Fibroblast of mammary gland (primary cell): ENCODE measurements at regions not wholly inside any gene's neighbourhood (a gene's known extent, or its start where the extent isn't known, plus 50 kb on each side); places are given as distances from the start of the nearest gene placed in this dataset.
A peak's percentile ranks its signal among the peaks of the same experiment; 100 is the strongest.

Source experiments
- DNase-seq: peaks from one replicate; pipeline ENCODE4 v3.0.0-alpha.2; 2010; ENCODE audit warnings: low read depth
- H3K4me3 ChIP-seq: 2 replicates; pipeline ENCODE4 v1.5.1; 2011; ENCODE audit warnings: low read depth, mild to moderate bottlenecking, low read length, moderate library complexity; ENCODE audit not compliant: control insufficient read depth
- TF ChIP-seq, protein P1 (sequence below): conservative IDR thresholded peaks from 2 replicates; pipeline ENCODE4 v1.5.1; 2011; ENCODE audit warnings: low read depth, low read length, inconsistent platforms; ENCODE audit not compliant: control insufficient read depth, insufficient read depth

DNA sequence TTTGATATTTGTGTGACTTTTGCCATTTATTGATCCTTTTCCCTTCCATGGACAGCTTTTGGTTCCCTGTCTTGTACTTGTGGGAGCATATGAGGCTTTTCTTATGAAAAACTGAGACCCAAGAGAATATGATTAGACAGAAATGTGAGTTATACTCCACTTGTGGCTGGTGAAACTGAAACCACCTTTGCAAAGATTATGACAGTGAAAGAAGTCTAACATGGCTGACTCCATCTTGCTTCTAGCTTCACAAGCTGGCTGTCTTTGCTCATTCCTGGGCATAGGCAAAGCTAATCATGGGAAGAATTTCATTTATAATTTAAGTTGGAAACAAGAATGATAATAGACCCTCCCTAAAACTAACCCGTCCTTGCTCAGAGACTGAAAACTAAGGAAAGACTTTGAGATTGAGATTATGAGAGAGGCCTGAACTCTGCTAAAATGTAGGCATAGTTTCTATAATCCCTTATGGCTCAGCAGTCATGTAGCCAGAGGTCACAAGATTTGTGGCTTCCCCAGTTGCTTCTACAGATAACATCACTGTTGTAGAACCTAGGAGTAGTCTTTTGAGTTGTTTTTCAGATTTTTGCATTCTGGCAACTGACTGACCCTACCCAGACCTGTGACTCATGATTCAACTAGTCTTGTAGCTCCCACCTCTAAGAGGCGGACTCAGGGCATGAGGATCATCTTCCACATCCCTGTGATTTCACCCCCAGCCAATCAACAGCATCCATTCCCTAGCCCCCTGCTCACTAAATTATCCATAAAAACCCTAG is 50.9 kb upstream of the CD2AP start:
- H3K4me3 ChIP-seq = no peak overlapping the region
- DNase-seq = peak; percentile 11
- TF ChIP-seq, protein P1, sequence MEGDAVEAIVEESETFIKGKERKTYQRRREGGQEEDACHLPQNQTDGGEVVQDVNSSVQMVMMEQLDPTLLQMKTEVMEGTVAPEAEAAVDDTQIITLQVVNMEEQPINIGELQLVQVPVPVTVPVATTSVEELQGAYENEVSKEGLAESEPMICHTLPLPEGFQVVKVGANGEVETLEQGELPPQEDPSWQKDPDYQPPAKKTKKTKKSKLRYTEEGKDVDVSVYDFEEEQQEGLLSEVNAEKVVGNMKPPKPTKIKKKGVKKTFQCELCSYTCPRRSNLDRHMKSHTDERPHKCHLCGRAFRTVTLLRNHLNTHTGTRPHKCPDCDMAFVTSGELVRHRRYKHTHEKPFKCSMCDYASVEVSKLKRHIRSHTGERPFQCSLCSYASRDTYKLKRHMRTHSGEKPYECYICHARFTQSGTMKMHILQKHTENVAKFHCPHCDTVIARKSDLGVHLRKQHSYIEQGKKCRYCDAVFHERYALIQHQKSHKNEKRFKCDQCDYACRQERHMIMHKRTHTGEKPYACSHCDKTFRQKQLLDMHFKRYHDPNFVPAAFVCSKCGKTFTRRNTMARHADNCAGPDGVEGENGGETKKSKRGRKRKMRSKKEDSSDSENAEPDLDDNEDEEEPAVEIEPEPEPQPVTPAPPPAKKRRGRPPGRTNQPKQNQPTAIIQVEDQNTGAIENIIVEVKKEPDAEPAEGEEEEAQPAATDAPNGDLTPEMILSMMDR = no peak

DNA sequence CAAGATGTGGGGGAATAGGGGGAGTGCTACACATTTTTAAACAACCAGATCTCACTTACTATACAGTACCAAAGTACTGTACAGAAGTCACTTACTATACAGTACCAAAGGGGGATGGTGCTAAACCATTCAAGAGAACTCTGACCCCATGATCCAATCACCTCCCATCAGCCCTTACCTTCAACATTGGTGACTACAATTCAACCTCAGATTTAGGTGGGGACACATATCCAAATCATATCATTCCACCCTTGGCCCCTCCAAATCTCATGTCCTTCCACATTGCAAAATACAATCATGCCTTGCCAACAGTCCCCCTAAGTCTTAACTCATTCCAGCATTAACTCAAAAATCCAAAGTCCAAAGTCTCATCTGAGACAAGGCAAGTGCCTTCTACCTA is 49.9 kb upstream of the CD2AP start:
- TF ChIP-seq, protein P1 = no peak
- H3K4me3 ChIP-seq = no peak overlapping the region
- no peak for DNase-seq
